GM13977 (cell line): ENCODE measurements at regions not wholly inside any gene's neighbourhood (a gene's known extent, or its start where the extent isn't known, plus 50 kb on each side); places are given as distances from the start of the nearest gene placed in this dataset.
"Not testable (repeated sequence)": the region's sequence is repeated elsewhere in the genome, so short reads cannot be mapped to it uniquely, and the experiment has no call there.

Experiments
- DNase-seq: peaks from one replicate; pipeline ENCODE4 v3.0.0; 2012; ENCODE audit warnings: low spot score
- CTCF ChIP-seq: IDR thresholded peaks from 2 replicates; pipeline ENCODE4 v1.5.1; 2012; ENCODE audit warnings: mild to moderate bottlenecking, control low read depth; ENCODE audit not compliant: insufficient read depth; ENCODE audit errors: extremely low read depth, missing control alignments
- in situ Hi-C: fragments of 300-500 bp; cut with MboI; formaldehyde crosslinking; loops from one replicate; pipeline ENCODE4 v1.12.0; 2022; ENCODE audit warnings: low sequenced_read_pairs, low pct_unique_long_range_greater_than_20kb, mixed read lengths, inconsistent platforms; ENCODE audit not compliant: unreplicated experiment

DNA sequence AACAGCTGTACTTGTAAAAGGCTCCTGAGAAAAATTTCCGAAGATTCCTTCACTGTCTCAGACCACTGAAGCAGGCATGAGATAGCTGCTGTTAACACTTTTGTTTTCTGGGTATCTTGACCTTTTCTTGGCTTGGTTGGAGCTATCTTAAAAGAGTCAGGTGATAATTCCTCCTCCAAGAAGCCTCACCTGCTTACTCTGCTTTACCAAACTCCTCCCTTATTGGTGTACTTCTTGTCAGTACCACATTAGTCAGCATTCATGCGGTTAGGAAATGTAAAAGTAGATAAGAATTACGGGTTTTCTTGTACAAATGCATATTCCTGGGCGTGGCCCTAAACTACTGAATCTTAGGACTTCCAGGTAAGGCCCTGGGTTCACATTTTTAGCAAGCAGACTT, 489.8 kb upstream of the LARGE1 start:
- in situ Hi-C loops: no loop called here
- TF ChIP-seq CTCF: no peak
- DNase-seq: no peak

DNA sequence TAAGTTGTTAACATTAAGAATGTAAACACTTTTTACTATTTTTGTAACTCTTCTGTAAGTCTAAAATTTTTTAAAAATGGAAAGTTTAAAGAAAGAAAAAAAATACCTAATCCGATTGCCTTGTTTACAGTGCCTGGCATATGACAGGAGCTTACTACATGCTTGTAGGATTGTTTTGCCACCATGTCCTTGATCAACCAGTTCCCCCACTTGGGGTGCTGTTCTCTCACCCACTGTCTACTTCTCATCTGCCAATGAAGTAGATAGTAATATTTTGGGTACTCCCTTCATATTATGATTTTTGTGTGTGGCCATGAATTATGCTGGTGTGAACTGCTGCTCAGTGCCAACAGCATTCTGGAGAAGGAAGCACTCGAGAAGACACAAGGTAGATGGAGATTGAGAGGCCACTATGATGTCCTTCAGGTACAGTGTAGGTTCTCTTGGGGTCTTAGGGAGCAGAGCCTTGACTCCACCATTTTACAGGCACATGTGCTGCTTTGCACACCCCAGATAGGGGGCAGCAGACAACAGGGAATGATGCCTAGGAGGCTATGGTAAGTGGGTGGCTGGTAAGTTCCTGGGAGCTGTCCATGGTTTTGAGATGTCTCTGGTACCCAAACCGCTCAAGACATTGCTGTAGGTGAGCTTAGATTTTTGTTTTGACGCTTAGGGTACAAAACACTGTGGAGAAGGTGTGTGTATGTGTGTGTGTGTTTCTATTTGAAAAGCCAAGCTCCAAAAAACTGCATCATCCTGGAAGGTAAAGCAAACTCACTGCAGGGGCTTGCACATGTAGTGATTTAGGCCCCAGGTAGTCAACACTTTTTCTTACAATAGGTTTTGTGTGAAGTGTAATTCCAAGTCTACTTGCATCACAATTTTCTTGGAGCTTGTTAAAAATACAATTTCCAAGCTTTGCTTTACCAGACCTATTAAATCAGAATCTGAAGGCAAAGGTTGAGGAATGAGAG, 494.5 kb upstream of the LARGE1 start:
- in situ Hi-C loops: no loop called here

GRCh38 chr22:34416022-34416860, 496.0 kb upstream of the LARGE1 start:
- TF ChIP-seq CTCF: no peak
- DNase-seq: no peak
- in situ Hi-C loops: no loop called here

More for the DNA sequence above, 494.5 kb upstream of the LARGE1 start:
- TF ChIP-seq CTCF: peak; percentile 58
- DNase-seq: peak; percentile 25

GRCh38 chr22:34422948-34423347, 502.7 kb upstream of the LARGE1 start:
- DNase-seq, in situ Hi-C loops: not testable (repeated sequence)

GRCh38 chr22:34427436-34427835, 507.2 kb upstream of the LARGE1 start:
- in situ Hi-C loops: no loop called here
- no peak for TF ChIP-seq CTCF
- DNase-seq: no peak

- in situ Hi-C loops: no loop called here
- DNase-seq: no peak
- no peak for TF ChIP-seq CTCF
Observed at GRCh38 chr22:34427841-34428240, 507.6 kb upstream of the LARGE1 start.

DNA sequence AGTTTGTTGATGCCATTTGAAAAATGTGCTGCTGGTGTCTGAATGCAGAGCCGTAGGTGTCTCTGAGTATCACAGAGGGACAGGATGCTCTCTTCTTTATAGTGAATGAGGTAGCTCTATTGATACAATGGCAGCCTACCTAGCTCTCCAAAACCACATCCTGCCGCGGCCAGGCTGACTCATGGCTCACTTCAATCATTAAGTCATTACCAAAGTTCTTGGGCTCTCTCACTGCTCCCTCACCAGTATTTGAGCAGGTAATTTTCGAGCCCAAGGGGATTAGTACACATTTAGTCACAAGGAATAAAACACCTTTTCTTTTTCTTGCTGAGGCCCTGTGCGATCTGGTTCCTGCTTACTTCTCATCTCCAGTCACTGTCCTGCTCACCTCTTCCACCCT, 509.0 kb upstream of the LARGE1 start:
- no peak for DNase-seq
- in situ Hi-C loops: no loop called here
- no peak for TF ChIP-seq CTCF
